ENCODE measurements at regions not wholly inside any gene's neighbourhood (a gene's known extent, or its start where the extent isn't known, plus 50 kb on each side); places are given as distances from the start of the nearest gene placed in this dataset.

- no peak for DNase-seq (ENCODE audit: low read depth in 2 of 2)
- no peak overlapping the region for H3K4me3 ChIP-seq (replicated peaks in 1 of 2; ENCODE audit: low read depth in 2 of 2, low read length in 2 of 2)
- TF ChIP-seq CTCF (IDR thresholded peaks at IDR 0.05; ENCODE audit: low read depth, low read length): no peak
Measured at GRCh38 chr4:104983615-104984179, 163.0 kb upstream of the TET2 start.

GRCh38 chr4:104986306-104986705, 160.4 kb upstream of the TET2 start:
- no peak for TF ChIP-seq CTCF (IDR thresholded peaks at IDR 0.05; ENCODE audit: low read depth, low read length)
- H3K4me3 ChIP-seq (replicated peaks in 1 of 2; ENCODE audit: low read depth in 2 of 2, low read length in 2 of 2): no peak overlapping the region
- no peak for DNase-seq (ENCODE audit: low read depth in 2 of 2)

- peak; percentile 5 to 34 for DNase-seq (ENCODE audit: low read depth in 2 of 2)
- no peak for TF ChIP-seq CTCF (IDR thresholded peaks at IDR 0.05; ENCODE audit: low read depth, low read length)
- H3K4me3 ChIP-seq (replicated peaks in 1 of 2; ENCODE audit: low read depth in 2 of 2, low read length in 2 of 2): no peak overlapping the region
Measured at GRCh38 chr4:104989371-104989770, 157.3 kb upstream of the TET2 start.

GRCh38 chr4:105002278-105002677, 144.4 kb upstream of the TET2 start:
- DNase-seq (ENCODE audit: low read depth in 2 of 2): no peak
- no peak for TF ChIP-seq CTCF (IDR thresholded peaks at IDR 0.05; ENCODE audit: low read depth, low read length)
- no peak overlapping the region for H3K4me3 ChIP-seq (replicated peaks in 1 of 2; ENCODE audit: low read depth in 2 of 2, low read length in 2 of 2)

- TF ChIP-seq CTCF (IDR thresholded peaks at IDR 0.05; ENCODE audit: low read depth, low read length): no peak
- no peak for DNase-seq (ENCODE audit: low read depth in 2 of 2)
- no peak overlapping the region for H3K4me3 ChIP-seq (replicated peaks in 1 of 2; ENCODE audit: low read depth in 2 of 2, low read length in 2 of 2)
Measured at GRCh38 chr4:105014234-105014633, 132.4 kb upstream of the TET2 start.

GRCh38 chr4:105014635-105015034, 132.0 kb upstream of the TET2 start:
- H3K4me3 ChIP-seq (replicated peaks in 1 of 2; ENCODE audit: low read depth in 2 of 2, low read length in 2 of 2): no peak overlapping the region
- TF ChIP-seq CTCF (IDR thresholded peaks at IDR 0.05; ENCODE audit: low read depth, low read length): no peak

GRCh38 chr4:105015750-105016149, 130.9 kb upstream of the TET2 start:
- H3K4me3 ChIP-seq (replicated peaks in 1 of 2; ENCODE audit: low read depth in 2 of 2, low read length in 2 of 2): no peak overlapping the region
- no peak for TF ChIP-seq CTCF (IDR thresholded peaks at IDR 0.05; ENCODE audit: low read depth, low read length)
- DNase-seq (ENCODE audit: low read depth in 2 of 2): no peak

More at GRCh38 chr4:105014635-105015034, 132.0 kb upstream of the TET2 start:
- no peak for DNase-seq (ENCODE audit: low read depth in 2 of 2)
